ENCODE measurements at regions not wholly inside any gene's neighbourhood (a gene's known extent, or its start where the extent isn't known, plus 50 kb on each side); places are given as distances from the start of the nearest gene placed in this dataset.

DNA sequence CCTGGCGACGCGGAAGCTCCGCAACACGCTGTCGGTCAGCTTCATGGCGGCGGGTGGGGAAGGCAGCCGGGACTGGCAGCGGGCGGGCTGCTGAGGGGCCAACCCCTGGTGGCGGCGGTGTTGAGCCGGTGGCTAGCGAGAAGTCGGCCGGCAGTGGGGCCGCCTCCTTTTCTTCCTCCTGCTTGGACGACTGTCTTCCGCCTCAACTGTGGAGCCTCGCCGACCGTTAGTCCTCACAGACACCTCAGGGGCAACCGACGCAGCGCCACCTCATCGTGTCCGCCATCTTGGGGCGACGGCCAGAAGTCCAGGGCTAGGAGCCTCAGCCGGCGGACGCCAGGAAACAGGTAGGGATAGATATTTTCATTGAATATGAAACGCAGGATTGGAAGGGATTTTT, 875.1 kb downstream of the NSUN3 start:
- TF ChIP-seq GATA2 (IDR thresholded peaks at IDR 0.05; ENCODE audit: low read depth, low read length): no peak
- no peak for TF ChIP-seq GATA3 (IDR thresholded peaks at IDR 0.05; ENCODE audit: low read depth, low read length)
